ENCODE measurements at regions not wholly inside any gene's neighbourhood (a gene's known extent, or its start where the extent isn't known, plus 50 kb on each side); places are given as distances from the start of the nearest gene placed in this dataset.

DNA sequence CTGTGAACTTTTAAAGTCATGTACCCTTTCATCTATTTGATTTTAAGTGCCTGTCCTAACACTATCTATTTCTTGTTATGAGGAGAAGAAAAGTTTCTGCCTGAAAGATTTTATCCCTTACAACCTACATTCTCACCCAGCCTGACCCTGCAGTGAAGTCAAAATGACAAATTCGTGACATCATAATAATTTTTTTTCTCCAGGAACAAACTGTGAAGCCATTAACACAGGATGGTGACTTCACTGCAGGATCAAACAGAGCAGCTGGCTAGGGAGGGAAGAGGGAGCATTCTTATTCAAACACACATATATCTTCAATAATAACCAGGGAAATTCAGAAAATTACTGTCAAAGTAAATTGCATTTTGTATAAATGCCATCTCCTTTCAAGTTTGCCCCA, 147.8 kb upstream of the PRMT6 start:
- Histone ChIP-seq H3K27ac (no peak overlapping the region), H3K27me3 (no peaks in the 10 kb centered on the region), H3K9me3 (no peaks in the 10 kb centered on the region), H3K4me3 (no peak overlapping the region), H3K4me1 (no peaks in the 10 kb centered on the region), H3K36me3 (no peaks in the 10 kb centered on the region)
- TF ChIP-seq, protein P1, sequence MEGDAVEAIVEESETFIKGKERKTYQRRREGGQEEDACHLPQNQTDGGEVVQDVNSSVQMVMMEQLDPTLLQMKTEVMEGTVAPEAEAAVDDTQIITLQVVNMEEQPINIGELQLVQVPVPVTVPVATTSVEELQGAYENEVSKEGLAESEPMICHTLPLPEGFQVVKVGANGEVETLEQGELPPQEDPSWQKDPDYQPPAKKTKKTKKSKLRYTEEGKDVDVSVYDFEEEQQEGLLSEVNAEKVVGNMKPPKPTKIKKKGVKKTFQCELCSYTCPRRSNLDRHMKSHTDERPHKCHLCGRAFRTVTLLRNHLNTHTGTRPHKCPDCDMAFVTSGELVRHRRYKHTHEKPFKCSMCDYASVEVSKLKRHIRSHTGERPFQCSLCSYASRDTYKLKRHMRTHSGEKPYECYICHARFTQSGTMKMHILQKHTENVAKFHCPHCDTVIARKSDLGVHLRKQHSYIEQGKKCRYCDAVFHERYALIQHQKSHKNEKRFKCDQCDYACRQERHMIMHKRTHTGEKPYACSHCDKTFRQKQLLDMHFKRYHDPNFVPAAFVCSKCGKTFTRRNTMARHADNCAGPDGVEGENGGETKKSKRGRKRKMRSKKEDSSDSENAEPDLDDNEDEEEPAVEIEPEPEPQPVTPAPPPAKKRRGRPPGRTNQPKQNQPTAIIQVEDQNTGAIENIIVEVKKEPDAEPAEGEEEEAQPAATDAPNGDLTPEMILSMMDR (IDR thresholded peaks at IDR 0.05): no peak
- FAIRE-seq (no peak), ATAC-seq (no peak), DNase-seq (no peak)
- intact Hi-C loops (cut with DNase I): no loop called here
- WGBS, 2 donors: 24 to 30% methylated on average over 1 of the region's 1 CpG

DNA sequence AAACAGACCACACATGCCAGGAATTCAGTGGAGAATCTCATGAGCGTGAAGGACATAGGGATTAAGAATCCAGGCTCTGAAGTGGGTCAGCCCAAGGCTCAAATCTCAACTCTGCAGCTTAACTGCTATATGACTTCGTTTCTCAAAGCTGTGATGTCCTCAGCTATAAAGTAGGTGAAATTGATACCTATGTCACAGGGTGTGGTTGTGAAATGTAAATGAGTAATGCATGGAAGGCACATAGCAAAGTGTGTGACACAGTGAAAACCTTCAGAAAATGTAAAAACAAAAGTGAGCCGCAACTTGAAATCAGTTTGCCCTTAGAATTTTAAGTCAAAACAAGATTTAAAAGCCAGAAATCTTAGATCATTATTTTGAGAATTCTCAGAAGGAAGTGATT, 145.7 kb upstream of the PRMT6 start:
- Histone ChIP-seq H3K4me1 (no peaks in the 10 kb centered on the region), H3K4me3 (no peak overlapping the region), H3K9me3 (no peaks in the 10 kb centered on the region), H3K27ac (no peak overlapping the region), H3K36me3 (no peaks in the 10 kb centered on the region), H3K27me3 (no peaks in the 10 kb centered on the region)
- TF ChIP-seq, protein P1 (IDR thresholded peaks at IDR 0.05): no peak
- intact Hi-C loops (cut with DNase I): no loop called here
- ATAC-seq (no peak), FAIRE-seq (no peak), DNase-seq (no peak)
- WGBS, 2 donors: 61 to 69% methylated on average over 3 of the region's 3 CpGs

DNA sequence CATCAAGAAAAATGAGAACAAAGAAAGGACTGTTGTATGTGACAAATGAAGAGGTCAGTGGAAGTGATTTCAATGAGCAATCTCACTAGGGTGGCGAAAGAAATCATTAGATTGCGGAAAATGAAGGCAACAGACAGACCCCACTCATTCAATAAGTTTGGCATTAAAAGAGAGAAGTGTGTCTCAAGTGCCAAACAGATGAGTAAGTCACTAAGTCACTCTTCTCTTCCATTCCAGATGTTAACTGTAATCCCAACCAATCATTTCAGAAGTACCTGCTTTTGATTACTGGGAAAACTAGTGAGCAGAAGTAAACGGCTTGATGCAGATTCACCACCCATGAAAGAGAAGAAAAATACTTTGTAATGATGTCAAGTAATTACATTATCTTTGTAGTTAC, 144.3 kb upstream of the PRMT6 start:
- H3K4me3 ChIP-seq: no peak overlapping the region
- H3K27me3 ChIP-seq: no peaks in the 10 kb centered on the region
- WGBS, 2 donors: 28 to 29% methylated on average over 3 of the region's 3 CpGs
- no peaks in the 10 kb centered on the region for H3K4me1 ChIP-seq
- TF ChIP-seq, protein P1 (IDR thresholded peaks at IDR 0.05): no peak
- ATAC-seq: no peak
- no peak for DNase-seq
- H3K27ac ChIP-seq: no peak overlapping the region
- intact Hi-C loops (cut with DNase I): no loop called here
- FAIRE-seq: no peak
- no peaks in the 10 kb centered on the region for H3K36me3 ChIP-seq
- no peaks in the 10 kb centered on the region for H3K9me3 ChIP-seq

DNA sequence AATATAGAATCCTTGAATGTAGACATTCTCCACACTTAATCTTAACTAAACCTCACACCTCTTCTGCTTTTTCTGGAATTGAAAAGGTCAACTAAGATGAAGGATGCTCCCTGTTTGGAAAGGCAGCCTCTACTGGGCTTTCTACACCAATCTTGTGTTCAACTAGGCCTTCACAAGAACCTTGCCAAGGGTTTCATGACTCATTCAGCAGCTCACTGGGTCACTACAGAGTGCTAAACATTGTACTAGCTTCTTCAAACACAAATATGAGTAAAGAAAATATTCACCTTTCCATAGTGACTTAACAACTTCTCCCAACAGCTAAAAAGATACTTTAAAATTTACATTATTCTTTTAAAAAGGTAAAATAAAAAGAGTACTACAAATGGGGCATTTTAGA, 135.3 kb upstream of the PRMT6 start:
- H3K4me1 ChIP-seq: no peaks in the 10 kb centered on the region
- intact Hi-C loops (cut with DNase I): no loop called here
- no peak for FAIRE-seq
- no peaks in the 10 kb centered on the region for H3K9me3 ChIP-seq
- H3K36me3 ChIP-seq: no peaks in the 10 kb centered on the region
- ATAC-seq: no peak
- TF ChIP-seq, protein P1 (IDR thresholded peaks at IDR 0.05): no peak
- no peak for DNase-seq
- no peak overlapping the region for H3K4me3 ChIP-seq
- H3K27me3 ChIP-seq: no peaks in the 10 kb centered on the region
- H3K27ac ChIP-seq: no peak overlapping the region

DNA sequence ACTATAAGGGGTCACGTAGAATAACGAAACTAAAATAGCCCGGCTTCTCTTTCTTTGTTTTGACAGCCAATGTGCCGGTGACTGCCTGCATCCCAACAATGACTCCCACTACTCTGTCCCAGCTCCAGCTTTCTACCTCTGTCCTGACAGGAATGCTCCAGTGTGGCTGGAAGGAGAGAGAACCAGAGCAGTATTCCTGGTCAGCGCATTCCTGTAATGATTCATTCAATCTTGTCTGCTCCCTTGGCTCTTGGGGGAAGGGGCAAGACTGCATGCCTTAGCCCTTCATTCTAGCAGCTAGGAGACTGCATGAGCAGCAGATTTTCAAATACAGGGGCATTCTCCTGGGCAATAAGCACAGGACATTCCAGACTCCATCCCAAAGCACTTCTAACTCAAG, 132.1 kb upstream of the PRMT6 start:
- Histone ChIP-seq H3K27ac (no peak overlapping the region), H3K4me3 (no peak overlapping the region), H3K4me1 (no peaks in the 10 kb centered on the region), H3K27me3 (no peaks in the 10 kb centered on the region), H3K36me3 (no peaks in the 10 kb centered on the region), H3K9me3 (no peaks in the 10 kb centered on the region)
- FAIRE-seq (no peak), ATAC-seq (no peak), DNase-seq (no peak)
- TF ChIP-seq, protein P1 (IDR thresholded peaks at IDR 0.05): no peak
- intact Hi-C loops (cut with DNase I): no loop called here
- WGBS, 2 donors: 63 to 72% methylated on average over 5 of the region's 5 CpGs

Data from pancreas (tissue), 10 donors.